ENCODE measurements at regions not wholly inside any gene's neighbourhood (a gene's known extent, or its start where the extent isn't known, plus 50 kb on each side); places are given as distances from the start of the nearest gene placed in this dataset.

GRCh38 chr14:71591929-71592328, 340.3 kb upstream of the RGS6 start:
- no peak for TF ChIP-seq CTCF (IDR thresholded peaks at IDR 0.05; ENCODE audit: insufficient read depth, low read length)
- no peak for TF ChIP-seq POLR2AphosphoS5 (IDR thresholded peaks at IDR 0.05; ENCODE audit: low read depth)
- TF ChIP-seq REST (IDR thresholded peaks at IDR 0.05; ENCODE audit: insufficient replicate concordance, low read depth) = no peak
